GM23248 (cell line): ENCODE measurements at regions not wholly inside any gene's neighbourhood (a gene's known extent, or its start where the extent isn't known, plus 50 kb on each side); places are given as distances from the start of the nearest gene placed in this dataset.

ENCODE experiments used
- DNase-seq: peaks from one replicate; pipeline ENCODE4 v3.0.0-alpha.2; 2015
- H2AFZ ChIP-seq: fragments of 200-600 bp; sonication (generic); 2 replicates; pipeline ENCODE4 v1.6.1; 2016; ENCODE audit warnings: antibody characterized with exemption
- H3F3A ChIP-seq: fragments of 200-600 bp; sonication (generic); 2 replicates; pipeline ENCODE4 v1.6.1; 2016; ENCODE audit warnings: mild to moderate bottlenecking, antibody characterized with exemption, mixed run types; ENCODE audit not compliant: insufficient read depth
- H3K27ac ChIP-seq: fragments of 200-600 bp; sonication (generic); 2 replicates; pipeline ENCODE4 v1.5.1; 2016; ENCODE audit warnings: mild to moderate bottlenecking
- H3K27me3 ChIP-seq: fragments of 200-600 bp; sonication (generic); replicated peaks from 2 replicates; pipeline ENCODE4 v1.6.1; 2016; ENCODE audit warnings: mild to moderate bottlenecking; ENCODE audit not compliant: insufficient read depth
- H3K36me3 ChIP-seq: fragments of 200-600 bp; sonication (generic); 2 replicates; pipeline ENCODE4 v1.6.1; 2016; ENCODE audit warnings: low read depth, mild to moderate bottlenecking
- H3K4me1 ChIP-seq: fragments of 200-600 bp; sonication (generic); 2 replicates; pipeline ENCODE4 v1.6.1; 2016; ENCODE audit warnings: mild to moderate bottlenecking; ENCODE audit not compliant: insufficient read depth
- H3K4me2 ChIP-seq: fragments of 200-600 bp; sonication (generic); one replicate; pipeline ENCODE4 v1.6.1; 2016; ENCODE audit warnings: mild to moderate bottlenecking; ENCODE audit not compliant: unreplicated experiment
- H3K4me3 ChIP-seq: fragments of 200-600 bp; sonication (generic); 2 replicates; pipeline ENCODE4 v1.5.1; 2016; ENCODE audit warnings: mild to moderate bottlenecking
- H3K79me2 ChIP-seq: fragments of 200-600 bp; sonication (generic); 2 replicates; pipeline ENCODE4 v1.6.1; 2016; ENCODE audit warnings: mild to moderate bottlenecking; ENCODE audit not compliant: insufficient read depth
- H3K9ac ChIP-seq: fragments of 200-600 bp; sonication (generic); 2 replicates; pipeline ENCODE4 v1.6.1; 2016; ENCODE audit warnings: mild to moderate bottlenecking
- H3K9me2 ChIP-seq: fragments of 200-600 bp; sonication (generic); 2 replicates; pipeline ENCODE4 v1.6.1; 2016; ENCODE audit warnings: mixed run types, mild to moderate bottlenecking, moderate library complexity; ENCODE audit not compliant: insufficient read depth
- H3K9me3 ChIP-seq: fragments of 200-600 bp; sonication (generic); one replicate; pipeline ENCODE4 v1.6.1; 2017; ENCODE audit warnings: low read depth
- H4K20me1 ChIP-seq: fragments of 200-600 bp; sonication (generic); 2 replicates; pipeline ENCODE4 v1.6.0; 2016; ENCODE audit not compliant: insufficient read depth
- EZH2 ChIP-seq: fragments of 200-600 bp; sonication (generic); IDR thresholded peaks from 2 replicates; pipeline ENCODE4 v1.6.1; 2018; ENCODE audit warnings: antibody characterized with exemption, mild to moderate bottlenecking; ENCODE audit not compliant: insufficient read depth, poor library complexity, severe bottlenecking
- EZH2phosphoT487 ChIP-seq: fragments of 200-600 bp; sonication (generic); IDR thresholded peaks from 2 replicates; pipeline ENCODE4 v1.6.1; 2018; ENCODE audit warnings: antibody characterized with exemption, moderate library complexity, mild to moderate bottlenecking, low read depth; ENCODE audit not compliant: insufficient read depth
- WGBS, 2 experiments: methylation state at CpG; one replicate each; pipeline ENCODE4 v1.1.6; 2015 to 2017; ENCODE audit warnings: low lambda C conversion rate in 2 of 2, low coverage in 1 of 2; ENCODE audit errors: missing lambda C conversion rate in 2 of 2; 5-methylcytosine and 5-hydroxymethylcytosine counted together
- in situ Hi-C: fragments of 300-500 bp; cut with MboI; formaldehyde crosslinking; loops from 2 replicates; pipeline ENCODE4 v1.15.0; 2020

DNA sequence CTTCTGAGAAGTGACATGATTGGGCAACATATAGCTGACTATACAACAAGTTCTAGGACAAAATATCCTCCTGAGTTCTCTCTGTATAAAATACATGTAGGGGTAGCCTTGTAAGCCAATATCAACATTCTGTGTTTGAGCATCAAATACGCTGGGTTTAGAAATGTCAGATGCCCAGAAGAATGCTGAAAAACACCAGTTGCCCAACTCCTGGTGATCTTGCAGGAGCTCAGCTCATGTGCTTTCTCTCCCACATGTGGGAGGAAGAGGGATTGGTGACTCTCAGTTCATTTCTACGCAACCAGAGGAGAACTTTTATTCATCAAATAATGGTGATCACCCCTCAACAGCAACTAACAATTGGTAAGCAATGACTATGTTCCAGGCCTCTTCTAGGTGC is 810.9 kb upstream of the ACO1 start:
- Histone ChIP-seq H3K9ac (no peak overlapping the region), H3K4me2 (no peak overlapping the region), H3K27me3 (no peaks in the 10 kb centered on the region), H3F3A (no peaks in the 10 kb centered on the region), H3K9me2 (no peaks in the 10 kb centered on the region), H3K9me3 (no peaks in the 10 kb centered on the region), H3K4me3 (no peak overlapping the region), H3K79me2 (no peaks in the 10 kb centered on the region), H3K4me1 (no peaks in the 10 kb centered on the region), H3K27ac (no peak overlapping the region), H2AFZ (no peak overlapping the region), H4K20me1 (no peaks in the 10 kb centered on the region), H3K36me3 (no peaks in the 10 kb centered on the region)
- WGBS, 2 experiments = 28 to 29% methylated on average over 2 of the region's 2 CpGs
- no peak for DNase-seq
- in situ Hi-C loops = no loop called here
- TF ChIP-seq EZH2 (no peak), EZH2phosphoT487 (no peak)

DNA sequence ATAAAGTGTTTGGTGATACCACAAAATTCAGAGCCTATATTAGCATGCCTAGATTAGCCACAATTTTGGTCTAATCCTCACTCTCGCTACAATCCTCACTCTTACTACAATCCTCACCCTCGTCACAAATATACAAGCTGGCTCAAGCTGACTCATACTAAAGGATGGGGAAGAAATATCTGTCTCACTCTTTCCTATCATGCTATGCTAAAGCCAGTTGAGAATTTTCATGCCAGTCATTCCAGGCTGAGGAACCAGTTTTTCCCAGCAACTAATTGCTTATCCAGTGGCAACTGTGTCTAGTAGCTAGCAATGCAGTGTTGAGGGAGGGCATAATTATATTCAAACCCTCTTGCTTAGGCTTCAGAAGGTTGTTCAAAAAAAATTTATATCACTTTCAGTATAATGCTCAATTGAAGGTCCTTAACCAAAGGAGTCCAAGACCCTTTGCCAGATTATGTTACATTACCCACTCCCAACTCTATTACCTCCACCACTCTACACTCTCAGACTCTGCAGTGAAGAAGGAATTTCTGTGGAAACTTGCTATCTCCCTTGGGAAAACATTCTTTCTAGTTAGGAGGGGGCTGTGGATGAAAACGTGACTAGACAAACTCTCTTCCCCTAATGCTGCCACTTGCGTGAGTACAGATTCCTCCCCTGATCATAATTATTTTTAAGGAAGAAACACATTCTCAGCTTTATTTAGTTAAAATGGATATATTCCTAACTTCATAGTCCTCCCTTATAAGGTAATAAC is 810.3 kb upstream of the ACO1 start:
- H3K36me3 ChIP-seq = no peaks in the 10 kb centered on the region
- no peaks in the 10 kb centered on the region for H3F3A ChIP-seq
- DNase-seq = no peak
- H3K4me1 ChIP-seq = no peaks in the 10 kb centered on the region
- WGBS, 2 experiments = 29 to 34% methylated on average over 4 of the region's 4 CpGs
- H3K4me3 ChIP-seq = no peak overlapping the region
- no peak overlapping the region for H3K4me2 ChIP-seq
- no peak overlapping the region for H3K9ac ChIP-seq
- H2AFZ ChIP-seq = no peak overlapping the region
- H3K9me2 ChIP-seq = no peaks in the 10 kb centered on the region
- TF ChIP-seq EZH2phosphoT487 (no peak), EZH2 (no peak)
- no peaks in the 10 kb centered on the region for H3K9me3 ChIP-seq
- in situ Hi-C loops = no loop called here
- H3K27ac ChIP-seq = no peak overlapping the region
- no peaks in the 10 kb centered on the region for H4K20me1 ChIP-seq
- H3K27me3 ChIP-seq = no peaks in the 10 kb centered on the region
- no peaks in the 10 kb centered on the region for H3K79me2 ChIP-seq

DNA sequence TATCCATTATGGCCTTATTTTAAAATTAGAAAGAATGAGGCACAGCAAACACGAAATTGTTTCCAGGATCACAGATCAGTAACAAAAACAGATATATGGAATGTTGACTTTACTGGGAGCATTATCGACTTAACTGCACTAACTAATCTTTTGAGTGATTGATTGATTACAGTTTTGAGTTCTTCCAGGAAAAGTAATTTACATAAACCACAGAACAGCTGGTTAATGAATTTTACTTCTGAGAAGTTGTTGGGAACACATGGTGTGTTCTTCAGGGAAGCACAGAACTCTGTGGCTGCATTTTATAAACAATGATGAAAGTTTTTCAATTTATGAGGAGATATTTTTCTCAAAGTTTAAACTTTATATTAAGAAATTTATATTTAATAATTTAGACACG is 802.4 kb upstream of the ACO1 start:
- H3K4me1 ChIP-seq = no peaks in the 10 kb centered on the region

DNA sequence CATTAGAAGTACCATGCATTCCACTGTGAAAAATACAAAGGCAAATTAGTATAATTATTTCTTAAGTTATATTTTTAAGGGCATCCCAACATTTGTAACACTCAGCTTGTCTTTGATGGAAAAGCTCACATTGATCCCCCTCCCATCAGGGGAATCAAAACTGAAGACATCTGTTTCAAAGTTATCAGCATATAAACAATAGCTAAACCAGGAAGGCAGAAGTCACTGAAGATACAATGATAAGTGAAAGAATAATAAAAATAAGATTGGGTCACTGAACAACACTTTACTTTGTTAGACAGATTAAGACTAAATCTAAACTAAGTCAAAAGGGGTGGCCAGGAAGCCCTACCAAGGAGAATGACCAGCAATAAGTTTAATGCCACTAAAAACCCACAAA is 801.9 kb upstream of the ACO1 start:
- no peak for DNase-seq
- Histone ChIP-seq H3K4me2 (no peak overlapping the region), H2AFZ (no peak overlapping the region), H3K9me2 (no peaks in the 10 kb centered on the region), H3K79me2 (no peaks in the 10 kb centered on the region), H4K20me1 (no peaks in the 10 kb centered on the region), H3K36me3 (no peaks in the 10 kb centered on the region), H3K4me3 (no peak overlapping the region), H3K9ac (no peak overlapping the region), H3K27ac (no peak overlapping the region), H3K9me3 (no peaks in the 10 kb centered on the region), H3F3A (no peaks in the 10 kb centered on the region), H3K27me3 (no peaks in the 10 kb centered on the region), H3K4me1 (no peaks in the 10 kb centered on the region)
- in situ Hi-C loops = no loop called here
- TF ChIP-seq EZH2 (no peak), EZH2phosphoT487 (no peak)

More for the DNA sequence above, 802.4 kb upstream of the ACO1 start:
- TF ChIP-seq EZH2 = no peak
- no peak for TF ChIP-seq EZH2phosphoT487
- Histone ChIP-seq H3F3A (no peaks in the 10 kb centered on the region), H3K4me3 (no peak overlapping the region), H3K27me3 (no peaks in the 10 kb centered on the region), H2AFZ (no peak overlapping the region), H3K79me2 (no peaks in the 10 kb centered on the region), H3K27ac (no peak overlapping the region), H3K36me3 (no peaks in the 10 kb centered on the region), H3K9me2 (no peaks in the 10 kb centered on the region), H3K9me3 (no peaks in the 10 kb centered on the region), H3K4me2 (no peak overlapping the region), H4K20me1 (no peaks in the 10 kb centered on the region), H3K9ac (no peak overlapping the region)
- 0 to 1% methylated on average over 3 of the region's 3 CpGs for WGBS, 2 experiments
- DNase-seq = no peak
- in situ Hi-C loops = no loop called here

DNA sequence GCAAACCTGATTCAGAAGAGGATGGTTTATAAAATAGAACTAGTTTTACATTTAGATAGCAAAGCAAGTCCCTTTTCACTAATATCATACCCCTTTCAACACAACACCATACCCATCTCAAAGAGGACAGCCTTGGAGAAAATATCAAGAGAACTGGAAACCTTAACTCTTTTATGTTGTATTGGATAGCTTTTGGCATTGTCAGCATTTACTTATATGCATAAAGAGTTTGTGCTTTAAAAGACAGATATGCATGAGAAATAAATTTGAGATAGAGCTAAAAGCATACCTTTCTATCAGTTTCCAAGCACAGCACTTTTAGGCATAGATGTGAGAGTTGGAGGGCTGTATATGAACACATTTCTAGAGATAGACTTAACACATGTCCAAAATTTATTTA is 799.3 kb upstream of the ACO1 start:
- TF ChIP-seq EZH2phosphoT487 = no peak
- no peak for TF ChIP-seq EZH2
- no peaks in the 10 kb centered on the region for H3K27me3 ChIP-seq
- no peak overlapping the region for H2AFZ ChIP-seq
- H3K9me3 ChIP-seq = no peaks in the 10 kb centered on the region
- no peaks in the 10 kb centered on the region for H3K4me1 ChIP-seq
- no peaks in the 10 kb centered on the region for H3K36me3 ChIP-seq
- H4K20me1 ChIP-seq = no peaks in the 10 kb centered on the region
- DNase-seq = no peak
- no peaks in the 10 kb centered on the region for H3K79me2 ChIP-seq
- H3F3A ChIP-seq = no peaks in the 10 kb centered on the region
- no peaks in the 10 kb centered on the region for H3K9me2 ChIP-seq
- no peak overlapping the region for H3K27ac ChIP-seq
- no peak overlapping the region for H3K4me2 ChIP-seq
- in situ Hi-C loops = no loop called here
- H3K4me3 ChIP-seq = no peak overlapping the region
- H3K9ac ChIP-seq = no peak overlapping the region
